Endothelial cell of umbilical vein (primary cell): ENCODE measurements at regions not wholly inside any gene's neighbourhood (a gene's known extent, or its start where the extent isn't known, plus 50 kb on each side); places are given as distances from the start of the nearest gene placed in this dataset.

ENCODE experiments used
- CTCF ChIP-seq, 2 donors: IDR thresholded peaks; 1 replicate in 1 of 2; 2 replicates in 1 of 2; pipeline ENCODE4 v1.5.1; 2011; ENCODE audit warnings: low read length in 2 of 2, mild to moderate bottlenecking in 2 of 2, moderate library complexity in 2 of 2, control low read depth in 1 of 2, inconsistent platforms in 1 of 2, low read depth in 1 of 2; ENCODE audit not compliant: insufficient read depth in 1 of 2; ENCODE audit errors: extremely low read depth in 1 of 2
- EZH2 ChIP-seq: IDR thresholded peaks from 2 replicates; pipeline ENCODE4 v1.6.1; 2012; ENCODE audit warnings: borderline replicate concordance, low read depth, mild to moderate bottlenecking, moderate library complexity, low read length, inconsistent platforms; ENCODE audit not compliant: severe bottlenecking
- FOS ChIP-seq: IDR thresholded peaks from 2 replicates; pipeline ENCODE4 v1.6.1; 2011; ENCODE audit warnings: mild to moderate bottlenecking, low read length, moderate library complexity, borderline replicate concordance; ENCODE audit not compliant: insufficient read depth
- GATA2 ChIP-seq: IDR thresholded peaks from 2 replicates; pipeline ENCODE4 v1.7.0; 2011; ENCODE audit warnings: low read depth, mild to moderate bottlenecking, moderate library complexity, mixed read lengths, low read length; ENCODE audit not compliant: insufficient read length, insufficient read depth
- JUN ChIP-seq: IDR thresholded peaks from 2 replicates; pipeline ENCODE4 v1.6.1; 2011; ENCODE audit warnings: borderline replicate concordance, low read depth; ENCODE audit not compliant: insufficient read length, insufficient read depth
- MAX ChIP-seq: IDR thresholded peaks from 2 replicates; pipeline ENCODE4 v1.6.1; 2011; ENCODE audit not compliant: insufficient read depth, insufficient read length
- MYC ChIP-seq: IDR thresholded peaks from one replicate; pipeline ENCODE4 v1.6.1; 2011; ENCODE audit warnings: mild to moderate bottlenecking, low read depth, low read length
- POLR2A ChIP-seq: IDR thresholded peaks from 2 replicates; pipeline ENCODE4 v1.6.1; 2012; ENCODE audit warnings: low read depth, mild to moderate bottlenecking, control low read depth, low read length
- POLR2AphosphoS5 ChIP-seq: IDR thresholded peaks from 2 replicates; pipeline ENCODE4 v1.6.1; 2012; ENCODE audit warnings: low read depth, mild to moderate bottlenecking, control low read depth, low read length, moderate library complexity; ENCODE audit not compliant: insufficient read depth

GRCh38 chr18:44517136-44517535, 163.6 kb upstream of the SETBP1 start:
- TF ChIP-seq JUN: no peak
- no peak for TF ChIP-seq POLR2A
- no peak for TF ChIP-seq CTCF (IDR thresholded peaks at IDR 0.05; ENCODE audit: extremely low read depth in 1 of 2, insufficient read depth in 1 of 2, low read depth in 1 of 2, low read length in 2 of 2)
- no peak for TF ChIP-seq MYC
- TF ChIP-seq POLR2AphosphoS5: no peak
- TF ChIP-seq EZH2: no peak
- TF ChIP-seq MAX: no peak
- no peak for TF ChIP-seq GATA2
- no peak for TF ChIP-seq FOS
